C1 segment of cervical spinal cord (tissue), 14 donors: ENCODE measurements at regions not wholly inside any gene's neighbourhood (a gene's known extent, or its start where the extent isn't known, plus 50 kb on each side); places are given as distances from the start of the nearest gene placed in this dataset.
A peak's percentile ranks its signal among the peaks of the same experiment; 100 is the strongest.
"Not testable (repeated sequence)": the region's sequence is repeated elsewhere in the genome, so short reads cannot be mapped to it uniquely, and the experiment has no call there.

Source experiments
- DNase-seq, 14 donors: peaks; one replicate each; lab custom pipeline; 2025; lab: John Stamatoyannopoulos, UW

GRCh38 chr9:18275313-18275990 is 198.5 kb upstream of the ADAMTSL1 start:
- DNase-seq, result no peak

GRCh38 chr9:18281291-18281690 is 192.7 kb upstream of the ADAMTSL1 start:
- no peak for DNase-seq

- DNase-seq, result no peak
Observed at GRCh38 chr9:18294229-18294628, 179.7 kb upstream of the ADAMTSL1 start.

DNA sequence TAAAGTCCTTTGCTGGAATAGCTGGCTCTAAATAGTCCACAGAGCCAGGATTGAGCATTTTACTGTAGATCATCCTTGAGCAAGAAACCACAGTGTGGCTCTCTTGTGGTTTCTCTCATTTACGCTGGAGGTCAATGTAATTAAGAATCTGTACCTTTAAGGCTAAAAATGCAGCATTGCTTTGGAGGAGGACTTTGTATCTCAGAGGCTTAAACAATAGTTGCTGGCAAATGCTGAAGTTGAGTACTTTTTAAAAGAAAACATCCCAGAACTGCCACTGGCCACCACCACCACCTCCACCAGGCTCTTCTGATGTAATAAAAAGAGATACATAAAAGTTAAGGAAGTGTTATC is 177.3 kb upstream of the ADAMTSL1 start:
- no peak for DNase-seq

DNA sequence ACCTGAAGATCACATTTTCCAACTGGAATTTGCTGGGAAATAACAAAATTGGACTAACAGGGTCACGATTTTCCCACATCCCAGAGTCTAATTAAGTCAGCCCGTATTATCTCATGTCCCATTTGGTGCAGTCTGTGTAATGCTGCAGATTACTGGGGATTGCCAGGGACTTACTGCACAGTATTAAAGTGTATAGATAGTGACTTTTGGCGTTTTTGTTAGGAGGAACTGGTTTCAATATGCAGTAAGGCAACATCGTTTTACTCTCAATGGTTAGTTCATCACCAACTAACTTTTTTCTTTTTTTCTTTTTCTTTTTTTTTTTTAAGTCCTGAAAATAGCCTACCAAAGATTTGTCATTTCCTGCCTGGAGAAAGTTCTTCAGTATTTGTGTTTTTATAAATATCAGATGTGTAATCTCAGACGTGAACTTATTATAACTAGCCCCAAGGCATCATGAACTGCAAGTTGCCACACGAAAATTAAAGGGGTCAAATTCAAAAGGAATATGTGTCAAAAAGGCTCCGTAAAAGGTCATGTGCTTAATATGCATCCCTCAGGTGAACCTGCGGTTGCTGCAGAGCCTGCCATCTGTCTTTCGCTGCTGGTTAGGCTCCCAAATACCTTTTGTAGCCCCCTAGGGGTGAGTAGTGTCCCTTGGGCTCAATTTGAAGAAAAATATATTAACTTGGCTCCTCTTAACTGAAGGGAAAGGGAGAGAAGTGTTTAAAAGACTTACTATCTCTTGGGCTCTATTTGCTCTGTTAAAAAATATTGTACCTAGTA is 176.7 kb upstream of the ADAMTSL1 start:
- DNase-seq, result no peak

GRCh38 chr9:18299449-18299848 is 174.5 kb upstream of the ADAMTSL1 start:
- DNase-seq, result no peak

- not testable (repeated sequence) for DNase-seq
Observed at GRCh38 chr9:18305167-18305806, 168.7 kb upstream of the ADAMTSL1 start.

- no peak for DNase-seq
Observed at GRCh38 chr9:18314316-18314715, 159.6 kb upstream of the ADAMTSL1 start.

- no peak for DNase-seq
Observed at GRCh38 chr9:18317896-18318295, 156.1 kb upstream of the ADAMTSL1 start.

DNA sequence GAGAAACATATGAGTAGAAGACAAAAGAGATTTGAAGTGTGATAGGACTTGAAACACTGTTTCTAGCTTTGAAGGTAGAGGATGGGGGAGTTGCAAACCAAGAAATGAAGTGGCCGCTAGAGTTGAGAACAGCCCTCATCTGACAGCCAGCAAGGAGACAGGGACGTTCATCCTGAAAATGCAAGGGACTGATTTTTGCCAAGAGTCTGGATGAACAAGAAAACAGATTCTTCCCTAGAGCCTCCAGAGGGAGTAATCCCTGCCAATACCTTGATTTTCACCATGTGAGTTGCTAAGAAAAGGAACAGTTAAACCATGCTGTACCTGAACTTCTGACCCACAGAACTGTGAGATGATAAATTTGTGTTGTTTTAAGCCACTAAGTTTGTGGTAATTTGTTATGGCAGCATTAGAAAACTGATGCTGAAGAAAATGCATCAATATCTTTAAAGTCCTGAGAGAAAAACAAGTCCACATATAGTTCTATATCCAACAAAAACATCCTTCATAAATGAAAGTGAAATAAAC is 154.0 kb upstream of the ADAMTSL1 start:
- DNase-seq, result no peak

DNA sequence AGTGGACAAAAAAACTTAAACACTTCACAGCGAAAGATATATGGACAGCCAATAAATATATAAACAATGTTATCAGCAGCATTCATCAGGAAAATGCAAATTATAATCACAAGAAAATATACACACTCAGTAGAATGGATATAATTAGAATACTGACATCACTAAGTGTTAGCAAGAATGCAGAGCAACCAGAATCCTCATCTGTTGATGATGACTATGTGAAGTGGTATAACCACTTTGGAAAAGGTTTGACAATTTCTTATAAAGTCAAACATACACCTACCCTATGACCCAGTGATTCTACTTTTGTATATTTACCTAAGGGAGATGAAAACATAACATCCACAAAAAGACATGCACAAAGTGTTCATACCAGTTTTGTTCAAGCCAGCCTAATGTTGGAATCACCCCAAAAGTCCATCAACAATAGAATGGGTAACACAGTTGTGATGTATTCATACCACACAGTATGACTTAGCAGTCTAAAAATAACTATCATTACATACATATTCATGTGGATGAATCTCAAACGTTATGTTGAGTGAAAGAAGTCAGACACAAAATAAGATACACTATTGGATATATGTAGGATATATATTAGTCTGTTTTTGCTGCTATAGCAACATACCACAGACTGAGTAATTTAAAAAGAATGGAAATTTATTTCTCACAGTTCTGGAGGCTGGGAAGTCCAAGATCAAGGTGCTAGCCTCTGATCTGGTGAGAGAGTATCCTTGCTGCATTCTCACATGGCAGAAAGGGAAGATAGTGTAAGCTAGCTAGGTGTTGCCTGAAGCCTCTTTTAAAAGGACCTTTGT is 148.8 kb upstream of the ADAMTSL1 start:
- DNase-seq, result no peak

DNA sequence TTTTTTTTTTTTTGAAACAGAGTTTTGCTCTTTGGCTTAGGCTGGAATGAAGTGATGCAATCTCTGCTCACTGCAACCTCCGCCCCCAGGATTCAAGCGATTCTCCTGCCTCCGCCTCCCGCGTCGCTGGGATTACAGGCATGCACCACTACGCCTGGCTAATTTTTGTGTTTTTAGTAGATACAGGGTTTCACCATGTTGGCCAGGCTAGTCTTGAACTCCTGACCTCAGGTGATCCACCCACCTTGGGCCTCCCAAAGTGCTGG is 148.3 kb upstream of the ADAMTSL1 start:
- not testable (repeated sequence) for DNase-seq

GRCh38 chr9:18327121-18327520 is 146.8 kb upstream of the ADAMTSL1 start:
- DNase-seq, result no peak

DNA sequence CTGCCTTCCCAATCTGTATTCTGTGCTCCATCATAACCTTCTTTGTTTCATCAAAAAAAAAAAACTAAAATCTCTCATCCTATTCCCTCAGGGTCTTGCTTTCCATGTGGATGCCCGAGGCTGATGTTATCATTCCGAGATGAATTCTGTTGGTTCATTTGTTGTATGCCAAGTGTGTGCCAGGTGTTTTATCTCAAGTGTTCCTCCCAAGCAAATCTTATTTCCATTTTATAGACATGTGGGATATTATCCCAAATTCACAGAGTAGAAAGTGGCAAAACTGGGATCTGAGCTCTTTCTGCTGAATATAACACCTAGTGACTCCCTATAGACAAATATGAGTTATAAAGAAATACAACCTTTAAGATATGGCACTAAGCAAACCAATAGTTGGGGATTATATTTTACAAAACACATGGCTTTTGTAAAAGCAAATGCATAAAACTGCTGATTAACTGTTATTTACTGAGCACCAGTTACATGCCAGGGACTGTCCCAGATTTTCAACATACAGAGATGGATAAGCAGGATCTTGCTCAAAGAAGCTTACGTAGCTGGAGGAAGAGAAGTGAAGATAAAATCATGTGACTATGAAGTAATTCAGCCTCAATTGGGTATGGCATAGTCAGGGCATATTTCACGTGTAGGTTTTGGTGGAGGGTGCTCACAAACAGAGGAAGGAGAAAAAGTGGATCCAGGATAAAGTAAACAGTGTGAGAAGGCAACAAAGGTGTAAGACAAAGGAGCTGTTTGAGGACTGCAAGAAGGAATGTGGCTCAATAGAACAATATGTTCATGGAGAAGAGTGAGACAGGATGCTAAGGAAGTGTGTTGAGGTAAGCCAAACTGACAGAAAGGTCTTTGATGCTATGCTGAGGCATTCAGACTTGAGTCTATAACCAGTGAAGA is 143.3 kb upstream of the ADAMTSL1 start:
- DNase-seq, result peak in 1 of 14 donors; percentile 2

DNA sequence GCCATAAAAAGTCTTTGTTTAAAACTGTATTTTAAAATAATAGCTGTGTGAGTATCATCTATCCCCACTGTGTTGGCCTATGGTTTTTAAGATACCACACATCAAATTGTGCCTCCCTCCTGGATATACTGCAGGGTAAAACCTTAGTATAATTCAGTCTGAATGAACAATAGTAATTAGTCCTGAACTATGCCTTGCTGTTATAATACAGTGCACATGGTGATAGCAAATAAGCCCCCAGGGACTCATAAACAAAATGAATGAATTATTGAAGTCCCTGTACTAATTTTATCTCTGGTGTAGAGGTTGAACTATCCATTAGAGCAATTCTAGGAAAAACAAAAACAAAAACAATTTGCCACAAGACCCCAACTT is 142.7 kb upstream of the ADAMTSL1 start:
- DNase-seq, result no peak

- DNase-seq, result no peak
Observed at GRCh38 chr9:18331808-18332209, 142.1 kb upstream of the ADAMTSL1 start.

- no peak for DNase-seq
Observed at GRCh38 chr9:18333157-18333556, 140.8 kb upstream of the ADAMTSL1 start.

DNA sequence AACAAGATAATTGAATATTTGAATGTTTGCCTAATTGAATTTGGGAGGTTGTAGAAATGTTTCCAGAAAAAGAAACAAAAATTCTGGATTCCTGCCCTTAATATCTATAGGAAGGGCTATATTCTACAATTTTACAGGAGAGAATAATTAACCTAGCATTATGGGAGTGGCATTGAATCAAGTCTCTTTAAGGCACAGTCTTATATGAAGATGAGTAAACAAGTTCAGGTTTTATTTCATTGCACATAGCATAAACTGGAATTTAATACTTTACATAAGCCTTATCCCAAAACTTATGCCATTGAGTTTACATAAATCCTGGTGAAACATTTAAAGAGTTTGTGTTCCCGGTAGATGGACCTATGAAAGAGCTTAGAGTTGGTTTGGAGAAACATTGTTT is 138.1 kb upstream of the ADAMTSL1 start:
- no peak for DNase-seq

DNA sequence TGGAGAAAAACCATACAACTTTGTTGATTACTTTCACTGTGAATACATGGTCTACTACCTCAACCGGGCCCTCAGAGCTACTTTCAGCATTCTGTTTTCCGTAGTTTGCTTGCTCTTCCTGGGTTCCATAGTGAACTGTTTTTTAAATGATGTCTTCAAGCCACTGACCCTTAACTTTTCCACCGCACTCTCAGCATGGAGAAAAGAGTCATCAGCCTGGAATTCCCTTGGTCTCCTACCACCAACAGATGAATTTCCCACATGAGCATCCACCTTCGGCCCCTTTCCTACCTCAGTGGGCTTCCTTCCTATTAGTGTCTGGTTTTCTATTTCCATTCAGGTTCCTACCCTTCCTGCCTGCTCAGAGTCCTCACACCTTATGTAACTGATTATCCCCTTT is 135.9 kb upstream of the ADAMTSL1 start:
- DNase-seq, result no peak

DNA sequence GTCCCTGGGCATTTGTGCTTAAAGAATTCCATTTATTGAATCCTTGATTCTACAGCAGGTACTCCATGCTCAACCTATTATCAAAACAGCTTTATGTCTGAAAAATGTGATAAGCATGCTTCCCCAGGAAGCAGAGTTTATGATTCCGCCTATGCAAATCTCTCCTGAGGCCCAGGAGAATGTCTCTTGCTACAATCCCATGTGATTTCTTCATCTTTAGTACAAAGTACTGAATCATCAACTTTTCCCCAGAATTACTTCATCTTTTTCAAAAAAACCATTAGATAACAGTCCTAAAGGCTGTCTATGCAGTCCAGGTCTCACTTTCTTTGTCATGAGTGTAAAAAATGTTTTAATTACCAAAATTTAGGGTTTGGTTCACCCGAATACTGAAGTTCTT is 130.2 kb upstream of the ADAMTSL1 start:
- no peak for DNase-seq

- DNase-seq, result no peak
Observed at GRCh38 chr9:18346745-18347144, 127.2 kb upstream of the ADAMTSL1 start.
